AG09319 (cell line): ENCODE measurements at regions not wholly inside any gene's neighbourhood (a gene's known extent, or its start where the extent isn't known, plus 50 kb on each side); places are given as distances from the start of the nearest gene placed in this dataset.

Experiments
- DNase-seq: peaks from one replicate; pipeline ENCODE4 v3.0.0-alpha.2; 2010; ENCODE audit warnings: low read depth; ENCODE audit errors: extremely low read depth
- CTCF ChIP-seq: IDR thresholded peaks from 2 replicates; pipeline ENCODE4 v1.5.1; 2011; ENCODE audit warnings: low read depth, mild to moderate bottlenecking, inconsistent platforms, low read length, moderate library complexity

- no peak for DNase-seq
- TF ChIP-seq CTCF, result no peak
These were observed 93.1 kb upstream of the LNX1 start for GRCh38 chr4:53684136-53685130.

DNA sequence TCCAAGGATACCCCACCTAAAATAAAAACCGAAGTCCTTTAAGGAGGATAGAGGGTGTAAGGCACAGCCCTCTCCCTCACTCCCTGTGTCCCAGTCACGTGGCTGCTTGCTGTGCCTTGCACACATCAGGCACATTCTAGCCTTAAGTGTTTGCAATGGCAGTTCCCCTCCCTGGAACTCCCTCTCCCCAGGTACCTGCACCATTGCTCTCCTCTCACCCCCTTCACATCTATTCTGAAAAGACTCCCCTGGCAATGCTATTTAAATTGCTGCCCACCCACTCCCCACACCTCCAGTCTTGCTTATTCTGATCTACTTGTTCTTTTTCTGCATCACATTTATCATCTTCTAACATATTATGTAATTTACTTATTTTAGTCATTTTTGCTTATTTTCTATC lies 91.6 kb upstream of the LNX1 start:
- TF ChIP-seq CTCF, result no peak
- DNase-seq, result no peak

GRCh38 chr4:53682196-53682595 lies 90.9 kb upstream of the LNX1 start:
- TF ChIP-seq CTCF, result no peak
- no peak for DNase-seq

- no peak for TF ChIP-seq CTCF
- no peak for DNase-seq
These were observed 89.3 kb upstream of the LNX1 start for GRCh38 chr4:53680598-53680997.

GRCh38 chr4:53680168-53680567 lies 88.9 kb upstream of the LNX1 start:
- TF ChIP-seq CTCF, result no peak
- DNase-seq, result no peak

DNA sequence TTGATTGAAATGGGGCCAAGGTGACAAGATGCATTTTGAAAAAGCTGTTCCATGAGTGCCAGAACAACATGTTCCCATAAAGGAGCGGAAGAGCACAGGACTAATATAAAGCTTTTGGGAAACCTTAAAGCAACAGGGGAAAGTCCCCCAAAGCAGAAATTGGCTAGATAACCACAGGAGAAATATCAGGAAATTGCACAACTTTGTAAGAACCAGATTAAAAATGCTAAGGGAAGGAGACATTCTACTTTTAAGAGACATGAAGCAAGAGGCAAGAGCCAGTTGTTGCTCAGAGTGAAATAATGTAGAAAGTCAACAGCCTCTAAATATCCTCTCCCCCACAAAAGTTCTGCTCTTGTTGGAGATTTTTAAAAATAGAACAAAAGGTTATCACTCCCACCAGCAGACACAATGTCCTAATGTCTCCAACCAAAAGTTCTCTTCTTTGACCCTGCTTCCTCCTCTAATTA lies 85.2 kb upstream of the LNX1 start:
- no peak for DNase-seq
- TF ChIP-seq CTCF, result no peak

- TF ChIP-seq CTCF, result no peak
- no peak for DNase-seq
These were observed 83.6 kb upstream of the LNX1 start for GRCh38 chr4:53674903-53675302.
